ENCODE measurements at regions not wholly inside any gene's neighbourhood (a gene's known extent, or its start where the extent isn't known, plus 50 kb on each side); places are given as distances from the start of the nearest gene placed in this dataset.

DNA sequence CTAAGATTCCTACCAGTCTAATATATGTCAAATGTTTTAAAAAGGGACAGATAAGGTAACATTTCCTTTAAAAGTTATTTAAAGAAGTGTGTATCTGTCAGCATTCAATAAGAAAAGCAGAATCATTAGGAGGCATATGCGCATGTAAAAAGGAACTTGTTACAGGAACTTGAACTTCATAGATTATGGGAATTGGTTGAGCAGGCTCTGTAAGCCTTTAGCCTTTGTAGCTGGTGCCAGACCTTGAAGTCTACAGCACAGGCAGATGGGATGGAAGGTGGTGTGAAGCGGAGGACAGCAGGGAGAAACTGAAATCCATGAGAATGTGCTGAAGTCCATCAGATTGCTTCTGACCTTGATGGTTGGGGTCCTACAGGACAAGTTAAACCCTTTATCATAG, 138.3 kb upstream of the ST6GAL2 start:
- no peak overlapping the region for H3K4me2 ChIP-seq
- H3K27me3 ChIP-seq (ENCODE audit: insufficient read depth, low read depth) = no peaks in the 10 kb centered on the region
- no peak overlapping the region for H3K4me3 ChIP-seq (IDR thresholded peaks at IDR 0.05; ENCODE audit: insufficient read depth, low read depth, low read length)
- no peak overlapping the region for H2AFZ ChIP-seq (ENCODE audit: low read depth)
- TF ChIP-seq CTCF (conservative IDR thresholded peaks at IDR 0.05; ENCODE audit: low read depth, low read length) = no peak
- H3K36me3 ChIP-seq (ENCODE audit: insufficient read depth) = no peaks in the 10 kb centered on the region
- H4K20me1 ChIP-seq (ENCODE audit: insufficient read depth) = no peaks in the 10 kb centered on the region
- H3K79me2 ChIP-seq (ENCODE audit: insufficient read depth, low read depth) = no peaks in the 10 kb centered on the region
- no peak overlapping the region for H3K27ac ChIP-seq
- no peaks in the 10 kb centered on the region for H3K4me1 ChIP-seq (ENCODE audit: low read depth, poor library complexity, severe bottlenecking)
- no peak overlapping the region for H3K9ac ChIP-seq

DNA sequence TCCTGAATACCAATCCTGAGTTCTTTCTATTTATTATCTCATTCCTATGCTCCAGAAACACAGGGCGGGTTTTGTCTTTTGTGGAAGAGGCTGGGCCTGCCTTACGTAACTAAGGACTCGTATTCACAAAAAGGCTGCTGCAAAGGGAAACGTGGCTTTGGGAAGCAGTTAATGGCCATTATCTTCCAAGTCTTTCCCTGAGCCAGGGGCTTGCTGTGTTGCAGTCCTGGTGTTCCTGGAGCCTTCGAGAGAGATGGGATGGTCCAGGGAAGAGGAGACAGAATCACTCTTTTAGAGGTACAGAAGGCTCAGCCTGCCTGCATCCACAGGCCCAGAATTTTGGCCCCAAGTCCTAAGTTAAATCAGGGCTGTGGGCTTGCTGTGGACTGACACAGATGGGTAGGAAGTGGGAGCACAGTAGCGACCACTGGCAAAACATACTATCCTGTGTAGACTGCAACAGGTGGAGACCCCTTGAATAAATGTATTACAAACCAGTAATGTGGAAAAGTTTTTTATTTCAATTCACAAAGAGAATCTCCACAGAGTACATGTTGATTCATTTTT, 139.4 kb upstream of the ST6GAL2 start:
- no peak overlapping the region for H3K4me3 ChIP-seq (IDR thresholded peaks at IDR 0.05; ENCODE audit: insufficient read depth, low read depth, low read length)
- H3K9ac ChIP-seq = no peak overlapping the region
- H2AFZ ChIP-seq (ENCODE audit: low read depth) = no peak overlapping the region
- no peaks in the 10 kb centered on the region for H3K4me1 ChIP-seq (ENCODE audit: low read depth, poor library complexity, severe bottlenecking)
- no peaks in the 10 kb centered on the region for H4K20me1 ChIP-seq (ENCODE audit: insufficient read depth)
- no peak for TF ChIP-seq CTCF (conservative IDR thresholded peaks at IDR 0.05; ENCODE audit: low read depth, low read length)
- H3K27me3 ChIP-seq (ENCODE audit: insufficient read depth, low read depth) = no peaks in the 10 kb centered on the region
- no peak overlapping the region for H3K4me2 ChIP-seq
- no peak overlapping the region for H3K27ac ChIP-seq
- no peaks in the 10 kb centered on the region for H3K79me2 ChIP-seq (ENCODE audit: insufficient read depth, low read depth)
- H3K36me3 ChIP-seq (ENCODE audit: insufficient read depth) = no peaks in the 10 kb centered on the region

DNA sequence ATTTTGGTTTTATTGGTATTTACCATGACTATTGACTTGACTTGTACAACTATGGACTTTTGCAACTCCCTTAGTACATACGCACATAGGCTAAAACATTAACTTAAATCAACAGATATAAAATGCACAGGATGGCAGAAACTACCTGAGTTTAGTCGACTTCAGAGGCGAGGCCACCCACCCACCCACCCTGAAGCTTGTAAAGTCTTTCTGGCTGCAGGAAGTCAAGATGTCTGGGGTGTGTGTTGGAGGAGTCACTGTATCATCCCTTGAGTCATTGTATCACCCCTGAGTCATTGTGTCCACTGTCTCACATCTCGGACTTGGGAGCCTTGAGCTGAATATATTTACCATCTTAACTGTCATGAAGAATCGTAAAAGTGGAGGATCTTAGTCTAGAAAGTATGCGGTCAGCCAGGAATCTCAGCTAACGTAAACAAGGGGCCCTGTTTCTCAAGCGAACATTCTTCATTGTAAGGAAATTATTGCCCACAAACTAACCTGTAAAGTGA, 140.0 kb upstream of the ST6GAL2 start:
- Histone ChIP-seq H3K4me3 (IDR thresholded peaks at IDR 0.05; ENCODE audit: insufficient read depth, low read depth, low read length) (no peak overlapping the region), H3K27me3 (ENCODE audit: insufficient read depth, low read depth) (no peaks in the 10 kb centered on the region), H3K4me1 (ENCODE audit: low read depth, poor library complexity, severe bottlenecking) (no peaks in the 10 kb centered on the region), H3K27ac (no peak overlapping the region), H3K4me2 (no peak overlapping the region), H3K79me2 (ENCODE audit: insufficient read depth, low read depth) (no peaks in the 10 kb centered on the region), H3K9ac (no peak overlapping the region), H3K36me3 (ENCODE audit: insufficient read depth) (no peaks in the 10 kb centered on the region), H2AFZ (ENCODE audit: low read depth) (no peak overlapping the region), H4K20me1 (ENCODE audit: insufficient read depth) (no peaks in the 10 kb centered on the region)
- no peak for TF ChIP-seq CTCF (conservative IDR thresholded peaks at IDR 0.05; ENCODE audit: low read depth, low read length)

DNA sequence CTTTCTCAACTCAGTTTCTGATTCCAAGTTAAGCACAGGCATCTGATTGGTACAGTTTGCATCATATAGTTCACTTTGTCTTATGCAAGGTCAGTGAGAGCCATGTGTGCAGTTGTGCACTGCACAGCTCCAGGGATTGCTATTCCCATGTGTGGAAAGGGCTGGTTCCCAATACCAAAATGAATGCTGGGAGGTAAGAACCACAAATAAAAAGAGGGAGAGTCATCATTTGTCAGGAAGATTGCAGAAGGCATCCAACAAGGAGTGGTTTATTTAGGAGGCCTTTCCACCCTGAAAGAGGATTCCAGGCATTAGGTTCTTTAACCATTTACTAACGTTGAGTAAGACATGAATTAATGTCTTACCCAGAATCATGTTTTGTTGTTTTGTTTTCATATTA, 141.2 kb upstream of the ST6GAL2 start:
- Histone ChIP-seq H3K27ac (no peak overlapping the region), H3K4me1 (ENCODE audit: low read depth, poor library complexity, severe bottlenecking) (no peaks in the 10 kb centered on the region), H3K4me3 (IDR thresholded peaks at IDR 0.05; ENCODE audit: insufficient read depth, low read depth, low read length) (no peak overlapping the region), H3K36me3 (ENCODE audit: insufficient read depth) (no peaks in the 10 kb centered on the region), H3K27me3 (ENCODE audit: insufficient read depth, low read depth) (no peaks in the 10 kb centered on the region), H4K20me1 (ENCODE audit: insufficient read depth) (no peaks in the 10 kb centered on the region), H3K9ac (no peak overlapping the region), H2AFZ (ENCODE audit: low read depth) (no peak overlapping the region), H3K4me2 (no peak overlapping the region), H3K79me2 (ENCODE audit: insufficient read depth, low read depth) (no peaks in the 10 kb centered on the region)
- TF ChIP-seq CTCF (conservative IDR thresholded peaks at IDR 0.05; ENCODE audit: low read depth, low read length) = no peak
